Neural progenitor cell (in vitro differentiated cells): ENCODE measurements at regions not wholly inside any gene's neighbourhood (a gene's known extent, or its start where the extent isn't known, plus 50 kb on each side); places are given as distances from the start of the nearest gene placed in this dataset.

ENCODE experiments used
- CTCF ChIP-seq: fragments of 200-600 bp; sonication (generic); IDR thresholded peaks from 2 replicates; pipeline ENCODE4 v1.5.1; 2017; ENCODE audit warnings: antibody characterized with exemption, mild to moderate bottlenecking
- EZH2 ChIP-seq: fragments of 200-600 bp; sonication (generic); IDR thresholded peaks from 2 replicates; pipeline ENCODE4 v1.6.1; 2017; ENCODE audit warnings: antibody characterized with exemption, mild to moderate bottlenecking, moderate library complexity
- EZH2phosphoT487 ChIP-seq: fragments of 200-600 bp; sonication (generic); IDR thresholded peaks from 2 replicates; pipeline ENCODE4 v1.6.1; 2017; ENCODE audit warnings: antibody characterized with exemption

- TF ChIP-seq CTCF, result no peak
- TF ChIP-seq EZH2, result no peak
- no peak for TF ChIP-seq EZH2phosphoT487
Observed at GRCh38 chr14:55769877-55770276, 189.9 kb downstream of the KTN1 start.
